ENCODE measurements at regions not wholly inside any gene's neighbourhood (a gene's known extent, or its start where the extent isn't known, plus 50 kb on each side); places are given as distances from the start of the nearest gene placed in this dataset.

DNA sequence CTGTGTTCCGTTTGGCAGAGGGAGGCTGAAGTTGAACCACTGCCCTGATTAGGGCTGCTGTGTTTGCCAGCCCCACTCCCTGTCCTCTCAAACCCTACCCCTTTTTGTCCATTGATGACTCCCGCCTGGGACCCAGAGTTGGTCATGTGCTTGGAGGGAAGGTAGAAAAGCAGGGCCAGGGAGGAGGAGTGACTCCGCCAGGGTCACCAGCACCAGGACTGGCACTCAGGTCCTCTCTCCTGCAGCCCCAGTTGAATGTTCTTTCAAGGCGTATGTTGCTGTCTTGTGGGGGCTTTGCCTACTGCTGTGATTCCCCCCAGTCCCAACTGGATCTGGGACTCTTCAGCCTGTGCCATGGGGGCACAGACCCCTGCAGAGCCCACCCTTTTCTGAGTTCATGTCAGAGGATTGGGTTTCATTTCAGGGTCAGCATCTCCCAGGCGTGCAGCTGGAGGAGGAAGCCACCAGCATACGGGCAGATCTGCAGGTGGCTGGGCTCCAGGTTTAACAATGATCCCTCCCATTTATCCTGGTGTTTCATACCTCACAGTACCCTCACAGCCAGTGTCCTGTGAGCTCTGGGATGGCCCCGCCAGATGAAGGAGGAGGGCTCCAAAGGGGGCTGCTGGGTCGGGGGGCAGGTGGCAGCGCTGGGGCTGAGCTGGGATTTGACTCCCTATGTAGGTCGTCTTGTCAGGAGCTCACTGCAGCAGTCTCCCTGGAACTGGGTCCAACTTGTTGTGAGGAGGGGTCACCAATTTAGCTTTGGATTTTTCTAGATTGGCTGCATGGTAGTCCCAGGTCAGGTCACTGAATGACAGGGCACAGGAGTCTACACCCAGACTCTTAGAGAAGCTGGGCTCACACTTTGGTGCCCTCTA, 55.7 kb downstream of the MSX1 start:
- Histone ChIP-seq H3K23ac (ENCODE audit: insufficient read length, low read depth, low read length) (no peak overlapping the region), H4K20me1 (ENCODE audit: control insufficient read depth, insufficient read depth, insufficient read length) (no peaks in the 10 kb centered on the region), H3K4ac (ENCODE audit: low read depth, low read length) (no peak overlapping the region), H4K8ac (replicated peaks; ENCODE audit: insufficient read length, low read depth, low read length) (no peak overlapping the region), H3K4me1 (ENCODE audit: insufficient read depth, low read length) (no peaks in the 10 kb centered on the region), H2BK120ac (ENCODE audit: low read depth, low read length, poor library complexity, severe bottlenecking) (no peak overlapping the region), H3K27me3 (ENCODE audit: insufficient read depth, low read length) (no peaks in the 10 kb centered on the region), H4K91ac (ENCODE audit: insufficient read length, low read depth, low read length) (no peak overlapping the region), H2AK5ac (ENCODE audit: insufficient read length, low read length) (no peak overlapping the region), H3K9ac (ENCODE audit: extremely low read depth, insufficient read length, low read length) (no peak overlapping the region), H3K79me2 (ENCODE audit: insufficient read depth, low read length) (no peaks in the 10 kb centered on the region), H2AFZ (ENCODE audit: low read length) (no peak overlapping the region), H3K27ac (ENCODE audit: insufficient read length, low read depth, low read length) (no peak overlapping the region), H3K4me2 (ENCODE audit: insufficient read depth, insufficient read length, low read length) (no peak overlapping the region), H2BK20ac (ENCODE audit: low read depth, low read length, poor library complexity, severe bottlenecking) (no peak overlapping the region), H3K56ac (ENCODE audit: insufficient read length, low read depth, low read length) (no peak overlapping the region), H3K79me1 (ENCODE audit: insufficient read depth, low read depth, low read length, poor library complexity, severe bottlenecking) (no peaks in the 10 kb centered on the region), H4K5ac (ENCODE audit: insufficient read length, low read depth, low read length) (no peak overlapping the region), H3T11ph (ENCODE audit: low read length) (no peak overlapping the region), H2BK12ac (ENCODE audit: insufficient read length, low read depth, low read length) (no peak overlapping the region), H3K18ac (ENCODE audit: insufficient read length, low read depth, low read length) (no peak overlapping the region), H3K14ac (ENCODE audit: insufficient read depth, low read length) (no peak overlapping the region; the same call in 1 of the 2 replicates), H2BK15ac (ENCODE audit: low read depth, low read length) (no peak overlapping the region), H2BK5ac (ENCODE audit: insufficient read length, low read length) (no peak overlapping the region), H3K9me3 (ENCODE audit: control insufficient read depth, low read depth, low read length) (no peaks in the 10 kb centered on the region), H3K23me2 (ENCODE audit: insufficient read length, low read depth, low read length, poor library complexity, severe bottlenecking) (no peaks in the 10 kb centered on the region)
- TF ChIP-seq, protein P1, sequence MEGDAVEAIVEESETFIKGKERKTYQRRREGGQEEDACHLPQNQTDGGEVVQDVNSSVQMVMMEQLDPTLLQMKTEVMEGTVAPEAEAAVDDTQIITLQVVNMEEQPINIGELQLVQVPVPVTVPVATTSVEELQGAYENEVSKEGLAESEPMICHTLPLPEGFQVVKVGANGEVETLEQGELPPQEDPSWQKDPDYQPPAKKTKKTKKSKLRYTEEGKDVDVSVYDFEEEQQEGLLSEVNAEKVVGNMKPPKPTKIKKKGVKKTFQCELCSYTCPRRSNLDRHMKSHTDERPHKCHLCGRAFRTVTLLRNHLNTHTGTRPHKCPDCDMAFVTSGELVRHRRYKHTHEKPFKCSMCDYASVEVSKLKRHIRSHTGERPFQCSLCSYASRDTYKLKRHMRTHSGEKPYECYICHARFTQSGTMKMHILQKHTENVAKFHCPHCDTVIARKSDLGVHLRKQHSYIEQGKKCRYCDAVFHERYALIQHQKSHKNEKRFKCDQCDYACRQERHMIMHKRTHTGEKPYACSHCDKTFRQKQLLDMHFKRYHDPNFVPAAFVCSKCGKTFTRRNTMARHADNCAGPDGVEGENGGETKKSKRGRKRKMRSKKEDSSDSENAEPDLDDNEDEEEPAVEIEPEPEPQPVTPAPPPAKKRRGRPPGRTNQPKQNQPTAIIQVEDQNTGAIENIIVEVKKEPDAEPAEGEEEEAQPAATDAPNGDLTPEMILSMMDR (conservative IDR thresholded peaks at IDR 0.05), result no peak
- no peak for DNase-seq
- H3K4me1 Mint-ChIP-seq, result no peaks in the 10 kb centered on the region
- H3K27ac Mint-ChIP-seq, result no peak overlapping the region
- peaks cover 3 to 4% of the 10 kb centered on the region in 2 experiments; a peak in 4 of 5 replicates for H3K9me3 Mint-ChIP-seq
- H3K36me3 Mint-ChIP-seq (ENCODE audit: insufficient read depth in 1 of 3, low read depth in 3 of 3), result 0 out of 7 replicates have a peak, but pooled peaks cover 0 to 2% (median 0%) of the 10 kb centered on the region in 3 experiments
- WGBS (ENCODE audit: extremely low coverage, insufficient read length, low lambda C conversion rate), result no CpG with 5 or more reads among the region's 10 CpGs
- peaks cover 55% of the 10 kb centered on the region for H3K27me3 Mint-ChIP-seq (ENCODE audit: low read depth)
- H3K4me3 Mint-ChIP-seq, result no peak overlapping the region

All from H9 (cell line).